ENCODE measurements at regions not wholly inside any gene's neighbourhood (a gene's known extent, or its start where the extent isn't known, plus 50 kb on each side); places are given as distances from the start of the nearest gene placed in this dataset.

- Histone ChIP-seq H3K36me3 (replicated peaks in 1 of 2; ENCODE audit: insufficient read depth in 1 of 2, low read depth in 2 of 2) (no peaks in the 10 kb centered on the region), H3K4me1 (peaks cover 10% of the 10 kb centered on the region), H3K27ac (no peak overlapping the region), H3K27me3 (no peaks in the 10 kb centered on the region), H3K4me3 (no peak overlapping the region), H3K9me3 (no peaks in the 10 kb centered on the region)
- 23 to 25% methylated on average over 11 of the region's 11 CpGs for WGBS, 2 donors
- DNase-seq (peak in 1 of 4 donors; percentile 20), ATAC-seq (peak; percentile 37)
- TF ChIP-seq POLR2A (IDR thresholded peaks at IDR 0.05) (no peak), CTCF (IDR thresholded peaks at IDR 0.05) (no peak)
- intact Hi-C loops (cut with DNase I), result no loop called here
Measured at GRCh38 chr2:57878171-57878865, 168.3 kb upstream of the VRK2 start.

GRCh38 chr2:57878866-57879210, 167.8 kb upstream of the VRK2 start:
- H3K9me3 ChIP-seq, result no peaks in the 10 kb centered on the region
- TF ChIP-seq CTCF (IDR thresholded peaks at IDR 0.05) (no peak), POLR2A (IDR thresholded peaks at IDR 0.05) (no peak)
- no peak overlapping the region for H3K27ac ChIP-seq
- H3K4me3 ChIP-seq, result no peak overlapping the region
- ATAC-seq (no peak), DNase-seq (no peak)
- no peaks in the 10 kb centered on the region for H3K36me3 ChIP-seq (replicated peaks in 1 of 2; ENCODE audit: insufficient read depth in 1 of 2, low read depth in 2 of 2)
- 72 to 85% methylated on average over 2 of the region's 2 CpGs for WGBS, 2 donors
- peaks cover 10% of the 10 kb centered on the region for H3K4me1 ChIP-seq
- intact Hi-C loops (cut with DNase I), result no loop called here
- no peaks in the 10 kb centered on the region for H3K27me3 ChIP-seq

GRCh38 chr2:57880446-57880845, 166.2 kb upstream of the VRK2 start:
- Histone ChIP-seq H3K27ac (no peak overlapping the region), H3K4me3 (no peak overlapping the region), H3K9me3 (no peaks in the 10 kb centered on the region), H3K4me1 (peaks cover 10% of the 10 kb centered on the region), H3K36me3 (replicated peaks in 1 of 2; ENCODE audit: insufficient read depth in 1 of 2, low read depth in 2 of 2) (no peaks in the 10 kb centered on the region), H3K27me3 (no peaks in the 10 kb centered on the region)
- TF ChIP-seq POLR2A (IDR thresholded peaks at IDR 0.05) (no peak), CTCF (IDR thresholded peaks at IDR 0.05) (no peak)
- DNase-seq, result no peak
- 81% methylated on average over 4 of the region's 4 CpGs for WGBS, 2 donors
- intact Hi-C loops (cut with DNase I), result no loop called here
- ATAC-seq, result no peak

GRCh38 chr2:57880967-57881366, 165.6 kb upstream of the VRK2 start:
- Histone ChIP-seq H3K36me3 (replicated peaks in 1 of 2; ENCODE audit: insufficient read depth in 1 of 2, low read depth in 2 of 2) (no peaks in the 10 kb centered on the region), H3K9me3 (no peaks in the 10 kb centered on the region), H3K4me1 (peaks cover 10% of the 10 kb centered on the region), H3K27ac (no peak overlapping the region), H3K4me3 (no peak overlapping the region), H3K27me3 (no peaks in the 10 kb centered on the region)
- ATAC-seq, result peak; percentile 27
- no peak for TF ChIP-seq CTCF (IDR thresholded peaks at IDR 0.05)
- no peak for TF ChIP-seq POLR2A (IDR thresholded peaks at IDR 0.05)
- WGBS, 2 donors, result 66 to 86% methylated on average over 5 of the region's 5 CpGs
- intact Hi-C loops (cut with DNase I), result no loop called here
- peak in 1 of 4 donors; percentile 12 for DNase-seq
